ENCODE measurements at regions not wholly inside any gene's neighbourhood (a gene's known extent, or its start where the extent isn't known, plus 50 kb on each side); places are given as distances from the start of the nearest gene placed in this dataset.

GRCh38 chr13:86282442-86282841 is 483.2 kb upstream of the SLITRK6 start:
- TF ChIP-seq SIN3A (IDR thresholded peaks at IDR 0.05; ENCODE audit: borderline replicate concordance, insufficient read depth, low read length): no peak
- TF ChIP-seq POLR2AphosphoS5 (IDR thresholded peaks at IDR 0.05; ENCODE audit: low read depth, low read length): no peak
- TF ChIP-seq REST (IDR thresholded peaks at IDR 0.05; ENCODE audit: insufficient read depth in 1 of 2, low read depth in 2 of 2, low read length in 2 of 2): no peak
- no peak for TF ChIP-seq TAF1 (IDR thresholded peaks at IDR 0.05; ENCODE audit: borderline replicate concordance, insufficient read depth, low read length)
- no peak for TF ChIP-seq FOXP2 (optimal IDR thresholded peaks at IDR 0.05; ENCODE audit: borderline replicate concordance, extremely low read depth, extremely low read length, insufficient read depth)
